GM18951 (cell line): ENCODE measurements at regions not wholly inside any gene's neighbourhood (a gene's known extent, or its start where the extent isn't known, plus 50 kb on each side); places are given as distances from the start of the nearest gene placed in this dataset.

ENCODE experiments used
- POLR2A ChIP-seq: IDR thresholded peaks from 4 replicates; pipeline ENCODE4 v1.6.1; 2011; ENCODE audit warnings: mild to moderate bottlenecking; ENCODE audit not compliant: insufficient read length, insufficient read depth; ENCODE audit errors: extremely low read depth
- in situ Hi-C: fragments of 300-500 bp; cut with MboI; formaldehyde crosslinking; loops from one replicate; pipeline ENCODE4 v1.12.0; 2022; ENCODE audit warnings: low sequenced_read_pairs, mixed read lengths, inconsistent platforms; ENCODE audit not compliant: unreplicated experiment

DNA sequence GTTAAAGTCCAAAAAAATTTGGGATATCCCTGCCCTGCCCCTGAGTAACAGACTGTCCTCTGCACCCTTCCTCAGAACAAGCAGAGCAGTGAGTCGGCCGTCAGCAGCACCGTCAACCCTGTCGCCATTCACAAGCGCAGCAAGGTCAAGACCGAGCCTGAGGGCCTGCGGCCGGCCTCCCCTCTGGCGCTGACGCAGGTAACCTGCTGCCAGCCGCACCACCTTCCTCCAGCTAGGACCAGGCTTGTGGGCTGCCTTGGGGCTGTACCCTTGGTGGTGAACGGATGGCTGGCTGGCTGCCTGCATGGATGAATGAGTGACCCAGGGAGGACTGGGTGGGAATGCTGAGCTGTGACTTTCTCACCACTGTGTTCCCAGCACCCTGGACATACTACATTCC lies 236.2 kb downstream of the GLI2 start:
- TF ChIP-seq POLR2A: no peak
- in situ Hi-C loops: no loop called here

DNA sequence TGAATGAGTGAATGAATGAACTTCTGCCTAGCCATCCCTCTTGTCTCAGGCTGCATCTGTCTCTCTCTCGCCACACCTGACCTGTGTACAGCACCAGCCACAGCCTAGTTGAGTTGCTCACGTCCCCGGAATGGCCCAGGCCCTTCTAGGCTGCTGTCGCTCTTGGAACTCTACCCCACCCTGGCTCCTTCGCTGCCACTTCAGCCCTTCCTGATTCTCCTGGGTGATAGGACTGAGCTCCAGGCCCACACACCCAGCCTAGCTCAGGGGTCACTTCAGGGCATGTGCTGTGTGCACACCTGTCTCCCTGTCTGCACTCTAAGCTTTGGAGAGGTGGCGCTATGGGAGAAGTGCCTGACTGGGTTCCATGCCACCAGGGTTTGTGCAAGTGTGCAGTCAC lies 236.6 kb downstream of the GLI2 start:
- TF ChIP-seq POLR2A: no peak

DNA sequence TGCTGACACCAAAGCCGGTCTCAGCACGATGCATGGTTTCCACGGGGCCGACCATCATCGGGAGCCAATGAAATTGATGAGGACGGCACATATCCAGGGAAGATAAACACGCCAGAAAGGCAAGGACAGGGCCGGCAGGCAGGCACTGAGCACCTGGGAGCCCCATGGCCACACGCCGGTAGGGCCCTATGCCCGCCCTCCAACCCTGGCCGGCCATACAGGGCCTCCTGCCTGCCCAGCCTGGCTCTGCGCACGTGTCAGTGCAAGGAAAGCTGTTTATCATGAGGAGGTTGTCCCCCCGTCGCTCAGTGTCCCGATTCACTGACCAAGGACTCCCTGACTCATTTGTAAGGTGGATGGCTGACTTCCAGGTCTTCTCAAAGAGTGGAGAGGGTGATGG lies 237.5 kb downstream of the GLI2 start:
- in situ Hi-C loops: no loop called here

More for the DNA sequence above, 236.6 kb downstream of the GLI2 start:
- in situ Hi-C loops: no loop called here

DNA sequence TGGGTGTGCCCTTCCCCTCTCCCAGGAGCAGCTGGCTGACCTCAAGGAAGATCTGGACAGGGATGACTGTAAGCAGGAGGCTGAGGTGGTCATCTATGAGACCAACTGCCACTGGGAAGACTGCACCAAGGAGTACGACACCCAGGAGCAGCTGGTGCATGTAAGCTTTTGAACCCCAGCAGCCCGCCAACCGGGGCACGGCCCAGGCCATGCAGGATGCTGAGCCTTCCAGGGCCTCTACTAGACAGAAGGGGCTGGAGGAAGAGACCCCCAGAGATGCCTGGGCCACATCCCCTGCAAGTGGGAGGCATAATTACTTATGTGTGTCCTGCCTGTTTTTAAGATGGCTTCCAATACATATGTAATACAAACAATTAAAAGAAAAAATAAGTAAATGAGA lies 239.3 kb downstream of the GLI2 start:
- TF ChIP-seq POLR2A: no peak
- in situ Hi-C loops: no loop called here

More for the DNA sequence above, 237.5 kb downstream of the GLI2 start:
- TF ChIP-seq POLR2A: no peak

DNA sequence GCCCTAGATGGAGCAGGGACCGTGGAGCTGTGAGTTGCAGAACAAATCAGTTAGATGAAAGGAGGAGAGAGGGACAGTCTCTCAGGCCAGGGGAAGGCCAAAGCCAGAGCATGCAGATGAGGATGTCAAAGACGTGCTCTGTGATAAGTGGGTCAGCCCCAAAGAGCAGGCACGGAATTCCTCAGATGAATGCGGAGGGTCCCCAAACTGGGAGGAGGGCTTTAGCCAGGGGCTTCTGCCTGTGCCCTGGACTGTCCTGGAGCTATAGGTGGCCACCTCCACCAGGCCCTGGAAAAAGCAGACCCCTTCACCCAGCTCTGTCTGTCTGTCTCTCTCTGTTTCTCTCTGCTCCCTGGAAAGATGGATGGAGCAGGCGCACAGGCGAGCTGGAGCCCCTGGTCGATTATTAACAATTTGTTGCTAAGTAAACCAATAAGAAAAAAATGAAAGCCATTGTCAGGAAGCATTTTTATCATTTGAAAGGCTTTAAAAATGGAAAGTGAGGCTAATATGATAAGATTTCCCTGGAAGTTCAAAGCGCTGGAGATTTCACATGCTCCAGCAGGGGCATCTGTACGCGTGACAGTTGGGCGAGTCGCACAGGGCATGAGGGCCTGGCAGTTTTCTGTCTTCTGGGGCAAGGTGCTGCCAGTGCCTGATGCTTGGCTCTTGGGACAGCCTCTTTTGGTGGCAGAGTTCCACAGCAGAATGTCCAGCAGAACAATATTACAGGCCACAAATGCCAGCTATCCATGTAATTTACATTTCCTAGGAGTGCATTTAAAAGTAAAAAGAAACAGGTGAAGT lies 241.0 kb downstream of the GLI2 start:
- no peak for TF ChIP-seq POLR2A
- in situ Hi-C loops: no loop called here

DNA sequence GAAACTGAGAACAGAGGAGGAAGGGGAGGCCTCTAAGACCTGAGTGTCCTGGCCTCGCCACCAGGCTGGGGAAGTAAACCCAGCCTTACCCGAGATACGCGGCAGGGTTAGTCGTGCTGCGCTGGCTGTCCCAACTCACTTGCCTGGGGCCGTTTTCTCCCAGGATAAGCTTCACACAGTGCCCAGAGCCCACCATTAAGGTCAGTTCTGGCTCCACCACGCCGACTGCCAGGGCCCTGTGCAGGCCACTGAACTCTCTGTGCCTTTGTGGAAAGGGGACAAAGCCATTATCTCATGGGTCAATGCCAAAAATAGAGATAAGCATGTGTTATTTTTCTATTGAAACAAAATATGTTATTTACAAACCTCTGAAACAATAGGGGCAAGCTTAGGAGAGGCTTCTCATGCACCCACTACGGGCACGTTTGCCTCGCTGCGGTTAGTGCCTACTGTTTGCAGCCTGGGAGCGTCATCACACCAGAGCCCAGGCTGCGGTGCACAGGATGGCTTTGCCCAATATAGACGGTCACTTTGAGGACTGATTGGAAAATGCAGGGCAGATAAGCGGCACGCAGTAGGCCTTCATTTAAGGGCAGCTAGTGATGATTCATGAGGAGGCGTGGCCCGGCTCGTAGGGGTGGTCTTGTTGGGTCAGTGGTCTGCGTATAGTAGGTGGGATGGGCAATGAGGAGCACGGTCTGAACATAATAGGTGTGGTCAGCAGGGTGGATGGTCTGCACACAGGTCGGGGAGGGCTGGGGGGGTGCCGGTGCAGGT lies 242.1 kb downstream of the GLI2 start:
- TF ChIP-seq POLR2A: no peak
- in situ Hi-C loops: no loop called here

DNA sequence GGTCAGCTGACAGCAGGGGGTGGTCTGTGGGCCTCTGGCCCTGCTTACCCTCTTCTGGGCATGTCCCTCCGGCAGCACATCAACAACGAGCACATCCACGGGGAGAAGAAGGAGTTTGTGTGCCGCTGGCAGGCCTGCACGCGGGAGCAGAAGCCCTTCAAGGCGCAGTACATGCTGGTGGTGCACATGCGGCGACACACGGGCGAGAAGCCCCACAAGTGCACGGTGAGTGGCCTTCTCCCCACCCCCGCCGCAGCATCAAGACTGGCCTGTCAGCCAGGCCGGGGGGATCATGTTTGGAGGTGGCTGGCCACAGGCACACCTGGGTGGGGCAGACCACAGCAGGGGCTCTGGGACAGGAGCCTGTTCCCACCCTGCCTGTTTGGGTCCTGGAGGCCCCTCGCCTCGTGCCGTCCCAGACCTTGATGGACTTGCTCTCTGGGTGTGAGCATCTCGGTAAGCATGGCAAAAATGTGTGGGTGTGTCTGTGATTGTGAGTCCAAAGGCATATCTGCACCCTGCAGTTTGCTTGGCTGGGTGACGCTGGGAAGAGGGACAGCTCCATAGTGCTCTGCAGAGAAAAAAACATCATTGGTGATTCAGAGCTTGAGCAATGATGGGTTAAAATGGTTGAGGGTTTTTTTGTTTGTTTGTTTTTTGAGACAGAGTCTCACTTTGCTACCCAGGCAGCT lies 242.8 kb downstream of the GLI2 start:
- TF ChIP-seq POLR2A: no peak
- in situ Hi-C loops: no loop called here

DNA sequence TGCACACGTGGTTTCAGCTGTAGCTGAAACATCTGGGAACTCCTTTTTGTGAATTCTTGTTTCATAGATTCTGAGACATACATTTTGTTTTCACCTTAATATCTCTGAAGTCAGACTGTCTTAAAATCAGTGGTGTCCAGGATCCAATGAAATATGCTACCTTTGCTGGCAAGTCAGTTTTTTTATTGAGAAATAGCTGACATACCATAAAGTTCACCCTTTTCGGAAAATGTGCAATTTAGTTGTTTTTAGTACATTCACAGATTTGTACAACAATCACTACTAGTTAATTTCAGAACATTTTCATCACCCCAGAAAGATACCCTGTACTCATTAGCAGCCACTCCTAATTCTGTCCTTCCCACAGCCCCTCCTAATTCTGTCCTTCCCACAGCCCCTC lies 243.7 kb downstream of the GLI2 start:
- in situ Hi-C loops: no loop called here

DNA sequence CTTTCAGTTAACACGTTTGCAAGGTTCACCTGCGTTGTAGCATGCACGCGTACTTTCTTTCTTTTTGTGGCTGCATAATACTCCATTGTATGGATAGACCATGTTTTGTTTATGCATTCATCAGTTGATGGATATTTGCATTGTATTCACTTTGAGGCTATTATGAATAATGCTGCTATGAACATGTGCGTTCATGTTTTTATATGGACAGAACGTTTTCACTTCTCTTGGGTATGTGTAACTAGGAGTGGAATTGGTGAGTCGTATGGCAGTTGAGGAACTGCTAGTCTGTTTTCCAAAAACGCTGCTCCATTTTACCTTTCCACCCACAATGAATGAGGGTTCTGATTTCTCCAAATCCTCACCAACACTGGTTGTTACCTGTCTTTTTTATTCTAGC lies 244.3 kb downstream of the GLI2 start:
- in situ Hi-C loops: no loop called here
- TF ChIP-seq POLR2A: no peak

More for the DNA sequence above, 243.7 kb downstream of the GLI2 start:
- no peak for TF ChIP-seq POLR2A

DNA sequence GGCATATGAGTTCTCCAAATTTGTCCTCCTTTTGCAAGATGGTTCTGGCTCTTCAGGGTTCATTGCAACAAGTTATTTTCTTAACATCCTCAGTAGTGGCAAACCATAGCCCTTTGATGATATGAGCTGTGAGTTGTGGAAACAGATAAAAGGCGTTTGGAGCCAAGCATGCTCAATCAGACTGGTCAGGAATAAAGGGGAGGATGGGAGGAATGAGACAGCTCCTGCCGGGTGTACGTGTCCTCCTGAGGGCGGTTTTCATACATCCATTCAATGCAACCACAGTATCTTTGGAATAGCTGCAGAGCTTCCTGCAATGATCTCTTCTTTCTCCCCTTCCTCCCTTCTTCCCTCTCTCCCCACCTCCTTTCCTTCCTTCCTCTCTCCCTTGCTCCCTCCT lies 245.8 kb downstream of the GLI2 start:
- in situ Hi-C loops: no loop called here
- TF ChIP-seq POLR2A: no peak

DNA sequence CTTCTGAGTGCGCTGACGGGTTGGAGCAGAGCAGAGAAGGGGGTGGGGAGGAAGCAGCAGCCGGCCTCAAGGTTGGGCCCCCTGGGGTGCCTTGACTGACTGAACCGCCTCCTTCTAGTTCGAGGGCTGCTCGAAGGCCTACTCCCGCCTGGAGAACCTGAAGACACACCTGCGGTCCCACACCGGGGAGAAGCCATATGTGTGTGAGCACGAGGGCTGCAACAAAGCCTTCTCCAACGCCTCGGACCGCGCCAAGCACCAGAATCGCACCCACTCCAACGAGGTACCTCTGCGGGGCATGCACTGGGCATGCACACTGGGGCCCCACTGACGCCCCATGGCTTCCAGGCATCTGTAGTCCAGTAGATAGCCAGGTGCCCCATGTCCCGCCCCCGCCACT lies 246.9 kb downstream of the GLI2 start:
- in situ Hi-C loops: no loop called here
- no peak for TF ChIP-seq POLR2A

DNA sequence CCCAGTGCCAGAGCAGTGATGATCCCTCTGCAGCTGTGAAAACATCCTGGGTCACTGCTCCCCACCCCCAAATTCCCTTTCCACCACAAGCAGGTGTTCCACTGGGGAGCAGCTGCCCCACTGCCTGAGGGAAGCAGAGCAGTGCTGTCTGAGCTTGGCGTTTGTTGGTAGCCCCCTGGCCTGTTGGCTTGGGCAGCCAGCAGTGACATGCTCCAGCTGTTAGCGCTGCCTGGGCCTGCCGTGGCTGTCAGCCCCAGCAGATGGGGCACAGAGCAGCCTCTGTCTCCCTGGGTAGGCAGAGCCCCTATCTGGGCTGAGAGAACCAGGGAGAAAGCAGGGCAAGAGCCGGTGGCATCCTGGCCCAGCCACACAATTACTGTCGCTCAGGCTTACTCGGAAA lies 247.7 kb downstream of the GLI2 start:
- in situ Hi-C loops: no loop called here
- no peak for TF ChIP-seq POLR2A

DNA sequence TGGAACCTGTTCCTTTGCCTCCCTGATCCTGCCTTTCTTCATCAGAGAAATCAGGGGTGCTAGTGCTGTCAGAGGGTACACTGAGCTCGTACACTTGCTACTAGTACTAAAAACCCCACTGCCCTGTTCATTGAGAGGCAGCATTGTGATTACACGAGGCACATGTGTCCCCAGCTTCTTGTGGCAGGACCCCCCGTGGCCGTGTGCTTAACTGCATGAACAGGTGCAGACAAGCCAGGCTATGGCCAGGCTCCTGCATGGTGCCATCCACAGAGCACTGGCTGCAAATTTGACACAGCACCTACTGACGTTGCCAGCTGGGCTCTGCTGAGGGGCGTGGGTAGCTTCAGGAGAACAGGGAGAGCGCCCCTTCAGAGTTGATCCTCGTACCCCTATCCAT lies 248.4 kb downstream of the GLI2 start:
- TF ChIP-seq POLR2A: no peak
- in situ Hi-C loops: no loop called here
